Stimulated activated CD4-positive, alpha-beta T cell treated with anti-CD3 and anti-CD28 coated beads, Interleukin-4, amount 100 ng/mL, for 4 hours (primary cell): ENCODE measurements at regions not wholly inside any gene's neighbourhood (a gene's known extent, or its start where the extent isn't known, plus 50 kb on each side); places are given as distances from the start of the nearest gene placed in this dataset.
"Not testable (repeated sequence)": the region's sequence is repeated elsewhere in the genome, so short reads cannot be mapped to it uniquely, and the experiment has no call there.

ENCODE experiments used
- DNase-seq, 2 experiments: peaks; one replicate each; pipeline ENCODE4 v3.0.0-alpha.2; 2020

- DNase-seq: no peak
Measured at GRCh38 chr7:23938937-23939552, 229.0 kb downstream of the STK31 start.

GRCh38 chr7:23939747-23940146 lies 229.7 kb downstream of the STK31 start:
- DNase-seq: not testable (repeated sequence)

GRCh38 chr7:23941551-23941950 lies 231.5 kb downstream of the STK31 start:
- no peak for DNase-seq

- DNase-seq: no peak
Measured at GRCh38 chr7:23942032-23942431, 232.0 kb downstream of the STK31 start.

- no peak for DNase-seq
Measured at GRCh38 chr7:23944131-23944530, 234.1 kb downstream of the STK31 start.

- DNase-seq: no peak
Measured at GRCh38 chr7:23945472-23945871, 235.5 kb downstream of the STK31 start.

DNA sequence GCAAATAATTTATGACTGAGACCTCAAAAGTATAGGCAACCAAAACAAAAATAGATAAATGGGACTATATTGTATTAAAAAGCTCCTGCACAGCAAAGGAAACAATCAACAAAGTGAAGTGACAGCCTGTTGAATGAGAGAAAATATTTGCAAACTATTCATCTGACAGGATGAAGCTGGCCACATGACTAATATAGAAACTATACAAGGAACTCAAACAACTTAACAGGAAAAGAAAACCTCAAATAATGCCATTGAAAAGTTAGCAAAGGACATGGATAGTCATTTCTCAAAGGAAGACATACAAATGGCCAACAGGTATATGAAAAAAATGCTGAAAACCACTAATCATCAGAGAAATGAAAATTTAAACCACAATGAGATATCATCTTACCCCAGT lies 245.1 kb downstream of the STK31 start:
- DNase-seq: no peak

DNA sequence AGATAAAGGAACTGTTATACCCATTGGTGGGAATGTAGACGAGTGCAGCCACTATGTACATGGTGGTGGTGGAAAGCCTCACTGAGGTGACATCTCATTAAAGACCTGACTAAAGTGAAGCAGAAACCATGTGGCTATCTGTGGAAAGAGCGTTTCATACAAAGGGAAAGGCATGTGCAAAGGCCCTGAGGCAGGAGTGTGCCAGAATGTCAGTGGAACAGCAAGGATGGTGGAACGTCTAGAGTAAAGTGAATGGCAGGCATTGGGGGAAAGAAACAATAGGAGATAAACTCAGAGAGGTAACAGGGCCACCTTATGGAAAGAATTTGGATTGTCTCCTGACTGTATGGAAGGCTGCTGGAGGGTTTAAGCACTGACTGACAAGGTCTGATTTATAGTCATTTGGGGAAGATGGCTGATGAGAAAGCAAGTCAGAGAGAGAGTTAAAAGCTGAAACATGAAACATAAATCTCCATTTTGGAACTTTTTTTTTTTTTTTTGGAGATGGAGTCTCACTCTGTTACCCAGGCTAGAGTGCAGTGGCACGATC lies 245.7 kb downstream of the STK31 start:
- no peak for DNase-seq

- DNase-seq: no peak
Measured at GRCh38 chr7:23956772-23957576, 247.0 kb downstream of the STK31 start.

DNA sequence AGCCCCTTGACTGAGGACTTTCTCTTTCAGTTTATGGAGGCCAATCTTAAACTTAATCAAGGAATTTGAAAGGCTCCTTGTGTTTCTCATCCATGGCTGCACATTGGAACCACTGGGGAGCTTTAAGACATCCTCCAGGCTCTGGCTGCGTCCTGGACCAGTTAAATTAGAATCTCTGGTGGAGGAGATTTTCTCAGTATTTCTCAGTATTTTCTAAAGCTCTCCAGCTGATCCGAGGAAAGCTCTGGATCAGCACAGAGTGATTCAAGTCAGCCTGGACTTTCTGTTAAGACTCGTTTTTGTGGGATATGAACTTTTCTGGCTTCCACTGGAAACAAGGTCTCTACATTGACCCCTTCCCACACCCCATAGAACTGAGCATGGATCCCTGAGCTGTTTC lies 249.8 kb downstream of the STK31 start:
- DNase-seq: no peak

- no peak for DNase-seq
Measured at GRCh38 chr7:23960361-23960760, 250.3 kb downstream of the STK31 start.

DNA sequence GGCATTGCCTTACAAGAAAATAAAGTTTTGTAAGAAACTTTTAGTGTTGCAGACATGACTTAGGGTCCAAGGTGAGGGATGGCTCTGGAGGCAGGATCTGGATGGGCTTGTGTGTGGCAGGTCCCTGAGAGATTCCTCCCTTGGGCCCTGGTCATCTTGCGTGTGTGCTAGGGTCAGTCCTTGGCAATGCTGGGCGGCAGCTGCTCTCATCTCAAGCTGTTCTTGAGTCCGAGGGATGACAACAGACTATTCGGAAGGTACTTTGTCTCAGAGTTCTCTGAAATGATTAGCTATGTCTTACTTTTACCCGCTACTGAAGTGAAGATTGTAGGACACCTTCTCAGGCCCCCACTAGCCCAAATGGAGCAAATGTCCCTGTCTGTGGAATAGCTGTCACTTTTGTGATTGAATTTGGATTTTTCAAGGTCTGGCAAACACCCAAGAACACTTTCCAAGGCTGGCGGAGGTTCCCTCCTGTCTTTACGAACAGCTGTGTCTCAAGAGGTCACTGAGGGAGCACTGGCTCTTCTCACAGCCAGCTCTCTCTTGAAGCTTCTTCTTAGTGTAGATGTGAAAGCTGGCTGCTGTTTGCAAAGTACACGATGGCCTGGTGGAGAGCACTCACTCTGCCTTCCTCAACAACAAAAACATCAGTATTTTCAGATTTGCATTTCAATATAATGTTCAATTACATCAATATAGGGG lies 253.6 kb downstream of the STK31 start:
- no peak for DNase-seq

DNA sequence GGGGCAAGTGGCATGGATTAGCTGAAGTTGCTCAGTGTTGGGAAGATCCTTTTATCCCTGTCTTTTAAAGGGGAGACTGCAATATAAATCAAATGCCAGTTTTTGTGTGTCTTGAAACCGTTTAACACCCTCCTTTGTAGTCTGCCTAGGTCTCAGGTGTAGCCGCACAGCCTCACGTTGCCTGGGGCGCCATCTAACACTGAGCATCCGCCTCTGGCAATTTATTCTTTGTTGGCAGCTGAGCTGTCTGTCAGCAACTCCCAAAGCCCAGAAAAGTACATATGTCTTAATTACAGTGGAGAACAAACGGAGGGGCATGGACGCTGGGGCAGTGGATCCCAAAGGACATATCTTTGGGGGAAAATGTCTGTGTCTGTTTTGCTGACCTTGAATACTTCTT lies 254.7 kb downstream of the STK31 start:
- DNase-seq: no peak

DNA sequence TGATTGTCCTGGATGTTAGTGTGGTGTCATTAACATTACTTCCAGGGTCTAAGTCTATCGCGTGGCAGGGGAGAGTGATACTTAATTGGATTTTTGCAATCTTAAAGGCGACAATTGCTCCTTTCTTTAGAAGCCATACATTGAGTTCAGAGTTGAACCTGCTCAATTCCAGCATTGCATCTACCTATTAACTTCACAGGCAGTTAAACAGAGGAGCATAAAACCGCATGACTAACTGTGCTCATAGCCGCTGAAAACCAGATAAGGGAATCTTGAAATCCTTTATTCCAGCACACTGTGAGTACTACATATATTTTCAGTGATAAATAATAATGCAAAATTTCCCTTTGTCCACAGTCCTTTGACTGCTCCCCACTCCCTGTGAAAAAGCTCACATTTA lies 255.3 kb downstream of the STK31 start:
- no peak for DNase-seq

- no peak for DNase-seq
Measured at GRCh38 chr7:23966941-23967340, 256.9 kb downstream of the STK31 start.

DNA sequence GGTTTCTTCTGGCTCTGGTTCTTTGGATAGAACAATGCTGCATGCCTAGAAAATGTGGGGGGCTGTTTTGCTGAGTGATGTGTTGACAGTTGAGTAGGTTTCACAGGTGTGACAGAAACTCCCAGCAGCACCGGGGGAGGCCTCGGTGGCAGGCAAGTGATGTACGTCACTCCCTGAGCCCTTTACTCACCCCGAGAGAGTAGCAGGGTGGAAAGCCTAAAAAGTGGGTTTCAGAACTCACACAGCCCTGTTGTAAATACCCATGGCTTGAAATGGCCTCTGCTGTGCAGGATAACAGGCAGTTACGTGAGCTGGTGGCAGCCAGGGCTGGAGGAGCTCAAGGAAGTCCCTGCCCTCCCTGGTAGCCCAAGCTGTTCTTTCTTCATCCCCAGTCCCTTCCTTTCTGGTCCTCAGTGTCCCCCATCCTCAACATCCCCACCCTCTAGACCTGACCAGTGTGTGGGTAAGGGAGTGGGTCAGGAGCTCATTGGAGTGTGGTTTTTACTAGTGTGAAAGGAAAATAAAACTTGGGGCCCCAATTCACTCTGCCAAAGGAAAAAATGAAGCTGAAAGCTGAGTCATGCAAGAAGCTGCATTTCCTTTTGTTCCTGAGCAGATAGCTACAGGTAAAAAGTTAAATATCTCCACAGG lies 258.1 kb downstream of the STK31 start:
- no peak for DNase-seq

DNA sequence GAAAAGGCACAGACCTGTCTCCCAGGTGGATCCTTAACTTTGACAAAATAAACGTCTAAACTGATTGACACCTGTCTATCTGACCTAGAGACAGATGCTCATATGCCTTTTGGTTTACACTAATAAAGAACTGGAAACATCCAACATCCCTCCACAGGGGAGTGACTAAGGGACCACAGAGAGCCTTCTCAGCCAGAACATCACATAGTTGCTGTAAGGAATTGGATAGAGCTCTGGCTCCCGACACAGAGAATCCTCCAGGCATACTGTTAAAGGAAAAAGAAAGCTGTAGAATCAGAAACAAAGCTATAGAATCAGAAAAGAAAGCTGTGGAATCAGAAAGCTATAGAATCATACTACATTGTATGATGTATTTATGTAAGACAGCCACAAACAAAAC lies 258.8 kb downstream of the STK31 start:
- DNase-seq: no peak

DNA sequence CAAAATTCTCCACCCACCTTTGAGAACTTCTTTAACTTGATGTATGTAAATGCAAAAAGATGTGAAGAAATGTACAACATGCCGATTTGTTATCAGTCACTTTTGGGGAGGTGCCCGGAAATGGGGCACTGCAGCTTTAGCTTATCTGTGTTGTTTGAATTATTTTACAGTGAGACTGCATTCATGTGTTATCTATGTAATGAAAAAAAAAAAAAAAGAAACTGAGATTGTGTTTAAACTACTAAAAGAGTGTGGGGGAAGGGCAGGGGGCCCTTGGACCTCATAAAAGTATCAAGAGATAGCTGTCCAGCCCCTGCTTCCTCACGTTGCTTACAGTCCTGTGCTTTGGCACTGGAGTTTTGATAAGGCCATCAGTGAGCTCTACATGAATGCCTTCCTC lies 259.4 kb downstream of the STK31 start:
- no peak for DNase-seq

GRCh38 chr7:23970193-23970592 lies 260.2 kb downstream of the STK31 start:
- DNase-seq: no peak

DNA sequence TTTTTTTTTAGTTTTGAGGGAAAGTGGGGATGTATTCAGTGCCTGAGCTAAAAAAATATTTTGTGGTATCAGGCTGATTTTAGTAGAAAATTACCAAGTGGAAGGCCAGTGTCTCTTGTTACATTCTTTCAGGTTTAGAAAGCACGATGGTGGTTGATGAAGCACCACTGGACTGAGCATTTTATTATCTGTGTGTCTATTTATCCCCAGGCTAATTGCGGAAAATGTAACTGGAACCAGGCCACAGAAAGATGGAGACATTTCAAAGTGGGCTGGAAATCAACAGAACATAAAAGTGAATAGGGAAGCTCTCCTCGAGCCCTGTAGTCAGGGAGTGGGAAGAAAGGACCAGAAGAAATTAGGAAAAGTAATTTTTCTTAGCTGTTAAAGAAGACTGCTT lies 261.0 kb downstream of the STK31 start:
- no peak for DNase-seq

DNA sequence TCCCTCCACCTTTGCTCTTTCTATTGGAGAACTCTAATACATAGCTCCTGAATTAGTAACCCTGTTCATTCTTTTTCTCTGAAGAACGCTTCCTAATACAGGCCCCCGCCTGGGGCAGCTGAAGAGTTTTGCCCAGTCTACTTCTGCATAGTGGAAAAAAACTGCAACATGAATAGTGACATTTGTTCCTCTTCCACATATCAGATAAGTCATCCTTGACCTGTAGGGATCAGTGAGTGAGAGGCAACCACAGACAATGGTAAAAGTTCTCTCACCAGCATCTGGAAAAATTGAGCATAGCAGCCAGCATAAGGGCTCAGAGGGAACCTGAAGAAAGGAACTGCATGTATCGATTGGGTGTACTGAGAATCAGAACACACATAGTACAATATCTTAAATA lies 262.0 kb downstream of the STK31 start:
- no peak for DNase-seq

DNA sequence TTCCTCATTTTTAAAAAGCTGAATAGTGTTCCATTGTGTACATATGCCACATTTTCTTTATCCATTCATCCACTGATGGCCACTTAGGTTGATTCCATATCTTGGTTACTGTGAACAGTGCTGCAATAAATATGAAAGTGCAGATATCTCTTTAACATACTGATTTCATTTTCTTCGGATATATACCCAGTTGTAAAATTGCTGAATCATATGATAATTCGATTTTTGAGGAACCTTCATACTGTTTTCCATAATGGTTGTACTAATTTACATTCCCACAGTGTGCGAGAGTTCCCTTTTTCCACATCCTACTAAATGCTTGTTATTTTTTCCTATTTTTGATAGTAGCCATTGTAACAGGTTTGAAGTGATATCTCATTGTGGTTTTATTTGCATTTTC lies 263.2 kb downstream of the STK31 start:
- no peak for DNase-seq

GRCh38 chr7:23980081-23980480 lies 270.1 kb downstream of the STK31 start:
- DNase-seq: no peak
